Activated naive CD4-positive, alpha-beta T cell treated with anti-CD3 and anti-CD28 coated beads, Interleukin-2, amount 50 U/mL, for 72 hours (primary cell): ENCODE measurements at regions not wholly inside any gene's neighbourhood (a gene's known extent, or its start where the extent isn't known, plus 50 kb on each side); places are given as distances from the start of the nearest gene placed in this dataset.

Source experiments
- ATAC-seq, 2 donors: fragments of 150-1000 bp; cut with Tn5 transposase; 2 replicates each; pipeline ENCODE4 v1.10.0; 2021; ENCODE audit warnings: mild to moderate bottlenecking in 2 of 2, moderate library complexity in 2 of 2
- DNase-seq, 2 donors: peaks; one replicate each; pipeline ENCODE4 v3.0.0; 2021 to 2022; ENCODE audit warnings: low spot score in 2 of 2
- H3K27ac Mint-ChIP-seq, 2 donors: one replicate each; pipeline ENCODE4 v1.8.0; 2022; ENCODE audit warnings: mild to moderate bottlenecking in 2 of 2, mixed read lengths in 2 of 2
- H3K36me3 Mint-ChIP-seq, 2 donors: one replicate each; pipeline ENCODE4 v1.8.0; 2022; ENCODE audit warnings: mixed read lengths in 2 of 2
- H3K9me3 Mint-ChIP-seq, 2 donors: one replicate each; pipeline ENCODE4 v1.8.0; 2022; ENCODE audit warnings: mixed read lengths in 2 of 2

- H3K36me3 Mint-ChIP-seq, result no peaks in the 10 kb centered on the region
- ATAC-seq (no peak), DNase-seq (no peak)
- no peak overlapping the region for H3K27ac Mint-ChIP-seq
- peaks cover 9 to 15% of the 10 kb centered on the region in 2 donors for H3K9me3 Mint-ChIP-seq
Observed at GRCh38 chr16:8203101-8203500, 387.2 kb downstream of the TMEM114 start.

GRCh38 chr16:8200839-8201238 is 389.5 kb downstream of the TMEM114 start:
- DNase-seq (no peak), ATAC-seq (no peak)
- Mint-ChIP-seq H3K27ac (no peak overlapping the region), H3K9me3 (peaks cover 9 to 12% of the 10 kb centered on the region in 2 donors), H3K36me3 (no peaks in the 10 kb centered on the region)

GRCh38 chr16:8199390-8199789 is 390.9 kb downstream of the TMEM114 start:
- Mint-ChIP-seq H3K9me3 (peaks cover 10 to 15% of the 10 kb centered on the region in 2 donors), H3K36me3 (no peaks in the 10 kb centered on the region), H3K27ac (no peak overlapping the region)
- DNase-seq, result no peak
- ATAC-seq, result no peak

- Mint-ChIP-seq H3K27ac (no peak overlapping the region), H3K36me3 (no peaks in the 10 kb centered on the region), H3K9me3 (peaks cover 11 to 19% of the 10 kb centered on the region in 2 donors)
- no peak for ATAC-seq
- no peak for DNase-seq
Observed at GRCh38 chr16:8194794-8195193, 395.5 kb downstream of the TMEM114 start.

- peaks cover 13 to 15% of the 10 kb centered on the region in 2 donors for H3K9me3 Mint-ChIP-seq
- ATAC-seq, result no peak
Observed at GRCh38 chr16:8188841-8189240, 401.5 kb downstream of the TMEM114 start.

GRCh38 chr16:8187782-8188372 is 402.4 kb downstream of the TMEM114 start:
- ATAC-seq (no peak), DNase-seq (no peak)
- Mint-ChIP-seq H3K9me3 (peaks cover 12 to 18% of the 10 kb centered on the region in 2 donors), H3K36me3 (no peaks in the 10 kb centered on the region), H3K27ac (no peak overlapping the region)

More at GRCh38 chr16:8188841-8189240, 401.5 kb downstream of the TMEM114 start:
- H3K36me3 Mint-ChIP-seq, result no peaks in the 10 kb centered on the region
- no peak for DNase-seq
- no peak overlapping the region for H3K27ac Mint-ChIP-seq

GRCh38 chr16:8184854-8185253 is 405.5 kb downstream of the TMEM114 start:
- H3K36me3 Mint-ChIP-seq, result no peaks in the 10 kb centered on the region
- no peak overlapping the region for H3K27ac Mint-ChIP-seq
- ATAC-seq, result no peak
- DNase-seq, result no peak
- H3K9me3 Mint-ChIP-seq, result peaks cover 8 to 12% of the 10 kb centered on the region in 2 donors

GRCh38 chr16:8183176-8184099 is 406.9 kb downstream of the TMEM114 start:
- H3K36me3 Mint-ChIP-seq, result no peaks in the 10 kb centered on the region
- peaks cover 8 to 12% of the 10 kb centered on the region in 2 donors for H3K9me3 Mint-ChIP-seq
- no peak overlapping the region for H3K27ac Mint-ChIP-seq
- ATAC-seq (no peak), DNase-seq (no peak)

- Mint-ChIP-seq H3K27ac (no peak overlapping the region), H3K9me3 (peaks cover 8 to 11% of the 10 kb centered on the region in 2 donors), H3K36me3 (no peaks in the 10 kb centered on the region)
- ATAC-seq (no peak), DNase-seq (no peak)
Observed at GRCh38 chr16:8182761-8183160, 407.6 kb downstream of the TMEM114 start.

GRCh38 chr16:8179615-8180014 is 410.7 kb downstream of the TMEM114 start:
- no peaks in the 10 kb centered on the region for H3K36me3 Mint-ChIP-seq
- H3K9me3 Mint-ChIP-seq, result peaks cover 4 to 8% of the 10 kb centered on the region in 2 donors
- no peak for ATAC-seq
- DNase-seq, result no peak
- no peak overlapping the region for H3K27ac Mint-ChIP-seq

- DNase-seq (no peak), ATAC-seq (no peak)
- no peaks in the 10 kb centered on the region for H3K36me3 Mint-ChIP-seq
- peaks cover 4% of the 10 kb centered on the region in 2 donors for H3K9me3 Mint-ChIP-seq
- H3K27ac Mint-ChIP-seq, result no peak overlapping the region
Observed at GRCh38 chr16:8178271-8178670, 412.0 kb downstream of the TMEM114 start.

- DNase-seq (no peak), ATAC-seq (no peak)
- H3K36me3 Mint-ChIP-seq, result no peaks in the 10 kb centered on the region
- no peak overlapping the region for H3K27ac Mint-ChIP-seq
- H3K9me3 Mint-ChIP-seq, result peaks cover 0 to 3% of the 10 kb centered on the region in 2 donors
Observed at GRCh38 chr16:8175411-8175810, 414.9 kb downstream of the TMEM114 start.

- no peak for ATAC-seq
- H3K9me3 Mint-ChIP-seq, result peaks cover 3 to 8% of the 10 kb centered on the region in 2 donors
- DNase-seq, result peak in 1 of 2 donors; percentile 40
- no peaks in the 10 kb centered on the region for H3K36me3 Mint-ChIP-seq
- no peak overlapping the region for H3K27ac Mint-ChIP-seq
Observed at GRCh38 chr16:8173111-8173644, 417.1 kb downstream of the TMEM114 start.

GRCh38 chr16:8172551-8172950 is 417.8 kb downstream of the TMEM114 start:
- ATAC-seq (no peak), DNase-seq (no peak)
- H3K9me3 Mint-ChIP-seq, result peaks cover 3 to 8% of the 10 kb centered on the region in 2 donors
- H3K27ac Mint-ChIP-seq, result no peak overlapping the region
- H3K36me3 Mint-ChIP-seq, result no peaks in the 10 kb centered on the region

GRCh38 chr16:8168016-8168415 is 422.3 kb downstream of the TMEM114 start:
- ATAC-seq, result no peak
- no peak for DNase-seq
- Mint-ChIP-seq H3K36me3 (no peaks in the 10 kb centered on the region), H3K27ac (no peak overlapping the region), H3K9me3 (peaks cover 8% of the 10 kb centered on the region in 2 donors)

- ATAC-seq, result no peak
- no peak overlapping the region for H3K27ac Mint-ChIP-seq
Observed at GRCh38 chr16:8167436-8167835, 422.9 kb downstream of the TMEM114 start.

GRCh38 chr16:8158051-8158450 is 432.3 kb downstream of the TMEM114 start:
- peaks cover 8 to 24% of the 10 kb centered on the region in 2 donors for H3K9me3 Mint-ChIP-seq
- H3K27ac Mint-ChIP-seq, result no peak overlapping the region
- ATAC-seq (no peak), DNase-seq (no peak)
- H3K36me3 Mint-ChIP-seq, result peaks cover 0 to 5% of the 10 kb centered on the region in 2 donors

More at GRCh38 chr16:8167436-8167835, 422.9 kb downstream of the TMEM114 start:
- H3K9me3 Mint-ChIP-seq, result peaks cover 8% of the 10 kb centered on the region in 2 donors
- H3K36me3 Mint-ChIP-seq, result no peaks in the 10 kb centered on the region
- no peak for DNase-seq
